ENCODE measurements at regions not wholly inside any gene's neighbourhood (a gene's known extent, or its start where the extent isn't known, plus 50 kb on each side); places are given as distances from the start of the nearest gene placed in this dataset.

DNA sequence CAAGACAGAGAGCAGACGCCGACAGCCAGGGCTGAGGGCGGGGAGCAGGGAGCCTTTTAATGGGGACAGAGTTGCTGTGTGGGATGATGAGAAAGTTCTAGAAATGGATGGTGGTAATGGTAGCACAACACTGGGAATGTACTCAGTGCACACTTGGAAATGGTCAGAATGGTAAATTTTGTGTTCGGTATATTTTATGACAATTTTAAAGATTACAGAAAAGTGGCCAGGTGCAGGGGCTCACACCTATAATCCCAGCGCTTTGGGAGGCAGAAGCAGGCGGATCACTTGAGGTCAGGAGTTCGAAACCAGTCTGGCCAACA lies 243.2 kb upstream of the CIBAR2 start:
- Histone ChIP-seq H3K4me1 (ENCODE audit: low read depth, poor library complexity, severe bottlenecking) (no peaks in the 10 kb centered on the region), H3K36me3 (ENCODE audit: insufficient read depth) (no peaks in the 10 kb centered on the region), H3K9ac (no peak overlapping the region), H3K27ac (no peak overlapping the region), H3K27me3 (ENCODE audit: insufficient read depth, low read depth) (peaks cover 87% of the 10 kb centered on the region), H3K4me2 (no peak overlapping the region), H4K20me1 (ENCODE audit: insufficient read depth) (no peaks in the 10 kb centered on the region), H3K4me3 (IDR thresholded peaks at IDR 0.05; ENCODE audit: insufficient read depth, low read depth, low read length) (no peak overlapping the region), H2AFZ (ENCODE audit: low read depth) (no peak overlapping the region), H3K79me2 (ENCODE audit: insufficient read depth, low read depth) (no peaks in the 10 kb centered on the region)
- TF ChIP-seq CTCF (conservative IDR thresholded peaks at IDR 0.05; ENCODE audit: low read depth, low read length), result no peak

GRCh38 chr16:85356157-85356556 lies 243.9 kb upstream of the CIBAR2 start:
- Histone ChIP-seq H3K27ac (no peak overlapping the region), H2AFZ (ENCODE audit: low read depth) (no peak overlapping the region), H3K27me3 (ENCODE audit: insufficient read depth, low read depth) (peaks cover 83% of the 10 kb centered on the region), H3K79me2 (ENCODE audit: insufficient read depth, low read depth) (no peaks in the 10 kb centered on the region), H3K36me3 (ENCODE audit: insufficient read depth) (no peaks in the 10 kb centered on the region), H3K9ac (no peak overlapping the region), H3K4me1 (ENCODE audit: low read depth, poor library complexity, severe bottlenecking) (no peaks in the 10 kb centered on the region), H4K20me1 (ENCODE audit: insufficient read depth) (no peaks in the 10 kb centered on the region), H3K4me2 (no peak overlapping the region), H3K4me3 (IDR thresholded peaks at IDR 0.05; ENCODE audit: insufficient read depth, low read depth, low read length) (no peak overlapping the region)
- TF ChIP-seq CTCF (conservative IDR thresholded peaks at IDR 0.05; ENCODE audit: low read depth, low read length), result no peak

DNA sequence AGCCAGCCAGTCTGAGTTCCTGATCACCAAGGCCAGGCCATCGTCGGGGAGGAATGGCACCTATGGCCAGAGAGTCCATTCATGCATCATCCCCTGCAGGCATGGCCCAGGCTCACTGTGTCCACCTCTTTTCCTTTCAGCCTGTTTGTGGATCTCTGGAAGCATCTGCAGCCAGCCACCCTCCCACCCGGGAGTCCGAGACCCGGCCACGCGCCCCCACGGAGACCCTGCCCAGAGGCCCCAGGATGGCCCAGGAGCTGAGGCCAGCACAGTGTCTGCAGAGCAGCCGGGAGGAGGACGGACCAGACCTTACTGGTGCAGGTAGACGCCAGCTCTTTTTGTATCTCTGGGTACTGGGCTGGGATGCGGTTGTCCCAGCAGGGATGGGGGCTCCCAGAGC lies 245.1 kb upstream of the CIBAR2 start:
- no peaks in the 10 kb centered on the region for H3K4me1 ChIP-seq (ENCODE audit: low read depth, poor library complexity, severe bottlenecking)
- no peaks in the 10 kb centered on the region for H3K36me3 ChIP-seq (ENCODE audit: insufficient read depth)
- TF ChIP-seq CTCF (conservative IDR thresholded peaks at IDR 0.05; ENCODE audit: low read depth, low read length), result no peak
- no peaks in the 10 kb centered on the region for H4K20me1 ChIP-seq (ENCODE audit: insufficient read depth)
- H2AFZ ChIP-seq (ENCODE audit: low read depth), result no peak overlapping the region
- no peak overlapping the region for H3K27ac ChIP-seq
- no peak overlapping the region for H3K9ac ChIP-seq
- no peaks in the 10 kb centered on the region for H3K79me2 ChIP-seq (ENCODE audit: insufficient read depth, low read depth)
- H3K27me3 ChIP-seq (ENCODE audit: insufficient read depth, low read depth), result peaks cover 83% of the 10 kb centered on the region
- no peak overlapping the region for H3K4me2 ChIP-seq
- H3K4me3 ChIP-seq (IDR thresholded peaks at IDR 0.05; ENCODE audit: insufficient read depth, low read depth, low read length), result no peak overlapping the region

DNA sequence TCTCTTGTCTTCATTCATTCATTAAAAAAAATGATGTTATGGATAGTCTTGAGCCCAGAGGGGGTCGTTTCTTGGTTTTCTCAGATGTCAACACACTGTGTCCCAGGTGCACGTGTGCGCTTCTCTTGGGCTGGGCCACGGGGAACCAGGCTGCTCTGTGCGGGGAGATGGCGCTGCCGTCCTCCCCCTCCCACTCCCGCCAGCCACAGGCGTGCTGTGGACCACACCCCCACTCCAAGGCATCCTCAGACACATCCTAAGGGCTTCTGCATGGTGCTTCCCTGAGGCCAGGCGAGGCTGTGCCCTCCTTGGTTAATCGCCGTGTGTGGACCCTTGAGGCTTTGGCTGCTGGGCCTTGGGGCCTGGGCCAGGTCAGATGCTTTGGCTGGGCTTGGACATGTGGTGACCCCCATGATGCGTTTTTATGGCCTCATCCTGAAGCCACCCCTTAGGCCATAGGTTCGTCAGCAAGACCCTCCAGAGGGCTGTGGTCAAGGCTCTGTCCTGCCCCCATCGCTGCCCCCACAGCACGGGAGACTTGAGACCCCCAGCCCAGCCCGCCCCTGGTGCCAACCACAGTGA lies 245.7 kb upstream of the CIBAR2 start:
- no peak overlapping the region for H3K4me3 ChIP-seq (IDR thresholded peaks at IDR 0.05; ENCODE audit: insufficient read depth, low read depth, low read length)
- H3K9ac ChIP-seq, result no peak overlapping the region
- H2AFZ ChIP-seq (ENCODE audit: low read depth), result no peak overlapping the region
- H3K4me1 ChIP-seq (ENCODE audit: low read depth, poor library complexity, severe bottlenecking), result no peaks in the 10 kb centered on the region
- H4K20me1 ChIP-seq (ENCODE audit: insufficient read depth), result no peaks in the 10 kb centered on the region
- peaks cover 82% of the 10 kb centered on the region for H3K27me3 ChIP-seq (ENCODE audit: insufficient read depth, low read depth)
- H3K4me2 ChIP-seq, result no peak overlapping the region
- H3K27ac ChIP-seq, result no peak overlapping the region
- no peak for TF ChIP-seq CTCF (conservative IDR thresholded peaks at IDR 0.05; ENCODE audit: low read depth, low read length)
- no peaks in the 10 kb centered on the region for H3K79me2 ChIP-seq (ENCODE audit: insufficient read depth, low read depth)
- H3K36me3 ChIP-seq (ENCODE audit: insufficient read depth), result no peaks in the 10 kb centered on the region

Data from KMS-11 (cell line).